Endothelial cell of umbilical vein (primary cell): ENCODE measurements at regions not wholly inside any gene's neighbourhood (a gene's known extent, or its start where the extent isn't known, plus 50 kb on each side); places are given as distances from the start of the nearest gene placed in this dataset.

Experiments
- BruUV-seq: library from RNA; stranded (reverse); fragments of 400-500 nt; replicated peaks from 2 replicates; lab custom pipeline; 2021; lab: Mats Ljungman, UMichigan
- CTCF ChIA-PET: fragments of 300-600, 350-600 bp; sonication (Branson Sonifier 250); formaldehyde crosslinking; loops from one replicate; lab custom pipeline; 2021; ENCODE audit warnings: antibody characterized with exemption, inconsistent platforms; lab: Charles Lee
- POLR2A ChIA-PET: fragments of 300-600, 350-600 bp; sonication (Branson Sonifier 250); formaldehyde crosslinking; loops from one replicate; lab custom pipeline; 2021; ENCODE audit warnings: antibody characterized with exemption, inconsistent platforms; lab: Charles Lee
- DNase-seq: peaks from one replicate; pipeline ENCODE4 v3.0.0-alpha.2; 2011; ENCODE audit warnings: low read depth, low spot score
- FAIRE-seq: peaks from 2 replicates; lab custom pipeline; 2011; peaks lifted over from hg19 to GRCh38; lab: Jason Lieb, UNC
- H2AFZ ChIP-seq: 2 replicates; pipeline ENCODE4 v1.6.0; 2012; ENCODE audit warnings: low read depth, low read length, control low read depth, inconsistent platforms
- H3K27ac ChIP-seq: 2 replicates; pipeline ENCODE4 v1.5.1; 2011; ENCODE audit warnings: low read depth, mild to moderate bottlenecking, control low read depth, low read length, moderate library complexity; ENCODE audit not compliant: insufficient read depth
- H3K27me3 ChIP-seq, 2 experiments: 2 replicates each; pipeline versions ENCODE4 v1.6.0 to v1.6.1; 2011; ENCODE audit warnings: low read length in 2 of 2, mixed read lengths in 1 of 2; ENCODE audit not compliant: control insufficient read depth in 2 of 2, insufficient read depth in 2 of 2
- H3K36me3 ChIP-seq, 2 experiments: 2 replicates in 1 of 2; 3 replicates in 1 of 2; pipeline ENCODE4 v1.5.1; 2011; ENCODE audit warnings: low read length in 2 of 2, mild to moderate bottlenecking in 1 of 2, moderate library complexity in 1 of 2; ENCODE audit not compliant: control insufficient read depth in 2 of 2, insufficient read depth in 2 of 2; ENCODE audit errors: extremely low read depth in 1 of 2
- H3K4me1 ChIP-seq: 3 replicates; pipeline ENCODE4 v1.5.1; 2011; ENCODE audit warnings: mild to moderate bottlenecking, low read length; ENCODE audit not compliant: control insufficient read depth, insufficient read depth; ENCODE audit errors: extremely low read depth
- H3K4me2 ChIP-seq: 2 replicates; pipeline ENCODE4 v1.6.1; 2011; ENCODE audit warnings: low read length, control low read depth, mixed read lengths; ENCODE audit not compliant: insufficient read depth
- H3K4me3 ChIP-seq, 3 experiments: fragments of 200-600 bp in 1 of 3; sonication (generic), shearing (Covaris generic) in 1 of 3; replicated peaks in 1 of 3; 2 replicates each; pipeline ENCODE4 v1.5.1; 2011 to 2016; ENCODE audit warnings: control low read depth in 3 of 3, low read length in 3 of 3, mild to moderate bottlenecking in 2 of 3, inconsistent platforms in 1 of 3, low read depth in 1 of 3, moderate library complexity in 1 of 3; ENCODE audit not compliant: insufficient read depth in 1 of 3
- H3K79me2 ChIP-seq: 2 replicates; pipeline ENCODE4 v1.6.0; 2012; ENCODE audit warnings: low read length, inconsistent platforms; ENCODE audit not compliant: control insufficient read depth, insufficient read depth
- H3K9ac ChIP-seq: replicated peaks from 2 replicates; pipeline ENCODE3; 2011; ENCODE audit warnings: low read length, control low read depth; ENCODE audit not compliant: insufficient read depth; ENCODE audit errors: extremely low read depth
- H3K9me1 ChIP-seq: replicated peaks from 3 replicates; pipeline ENCODE4 v1.6.0; 2011; ENCODE audit warnings: mild to moderate bottlenecking, low read length; ENCODE audit not compliant: control insufficient read depth, insufficient read depth; ENCODE audit errors: extremely low read depth
- H3K9me3 ChIP-seq: replicated peaks from 2 replicates; pipeline ENCODE4 v1.5.1; 2012; ENCODE audit warnings: low read length, inconsistent platforms; ENCODE audit not compliant: control insufficient read depth, insufficient read depth
- H4K20me1 ChIP-seq: replicated peaks from 2 replicates; pipeline ENCODE3; 2011; ENCODE audit warnings: mild to moderate bottlenecking, low read length; ENCODE audit not compliant: control insufficient read depth, insufficient read depth; ENCODE audit errors: extremely low read depth
- EZH2 ChIP-seq: IDR thresholded peaks from 2 replicates; pipeline ENCODE4 v1.6.1; 2012; ENCODE audit warnings: borderline replicate concordance, low read depth, mild to moderate bottlenecking, moderate library complexity, low read length, inconsistent platforms; ENCODE audit not compliant: severe bottlenecking
- FOS ChIP-seq: IDR thresholded peaks from 2 replicates; pipeline ENCODE4 v1.6.1; 2011; ENCODE audit warnings: mild to moderate bottlenecking, low read length, moderate library complexity, borderline replicate concordance; ENCODE audit not compliant: insufficient read depth
- GATA2 ChIP-seq: IDR thresholded peaks from 2 replicates; pipeline ENCODE4 v1.7.0; 2011; ENCODE audit warnings: low read depth, mild to moderate bottlenecking, moderate library complexity, mixed read lengths, low read length; ENCODE audit not compliant: insufficient read length, insufficient read depth
- MYC ChIP-seq: IDR thresholded peaks from one replicate; pipeline ENCODE4 v1.6.1; 2011; ENCODE audit warnings: mild to moderate bottlenecking, low read depth, low read length
- POLR2A ChIP-seq: IDR thresholded peaks from 2 replicates; pipeline ENCODE4 v1.6.1; 2012; ENCODE audit warnings: low read depth, mild to moderate bottlenecking, control low read depth, low read length
- POLR2AphosphoS5 ChIP-seq: IDR thresholded peaks from 2 replicates; pipeline ENCODE4 v1.6.1; 2012; ENCODE audit warnings: low read depth, mild to moderate bottlenecking, control low read depth, low read length, moderate library complexity; ENCODE audit not compliant: insufficient read depth
- dilution Hi-C: fragments of 300-500 bp; cut with MboI; formaldehyde crosslinking; loops from one replicate; pipeline ENCODE4 v1.15.0; 2019; ENCODE audit warnings: low sequenced_read_pairs; ENCODE audit not compliant: extremely low pct_ligation_motif_present
- intact Hi-C: fragments of 100-400 bp; cut with micrococcal nuclease; formaldehyde crosslinking; loops from one replicate; pipeline ENCODE4 v1.10.0; 2022

- BruUV-seq, result no TSS peak
- Histone ChIP-seq H3K9me1 (no peaks in the 10 kb centered on the region), H3K9me3 (no peaks in the 10 kb centered on the region), H3K36me3 (no peaks in the 10 kb centered on the region), H3K79me2 (no peaks in the 10 kb centered on the region), H3K9ac (no peak overlapping the region), H3K4me1 (no peaks in the 10 kb centered on the region), H4K20me1 (no peaks in the 10 kb centered on the region), H3K4me3 (no peak overlapping the region), H3K27ac (no peak overlapping the region), H3K4me2 (no peak overlapping the region), H2AFZ (no peak overlapping the region), H3K27me3 (no peaks in the 10 kb centered on the region)
- no peak for TF ChIP-seq FOS
- no peak for TF ChIP-seq EZH2
- TF ChIP-seq POLR2A, result no peak
- no peak for TF ChIP-seq MYC
- TF ChIP-seq POLR2AphosphoS5, result no peak
- CTCF ChIA-PET, result no interaction called here
- dilution Hi-C loops (no loop called here), intact Hi-C loops (no loop called here)
- POLR2A ChIA-PET, result no interaction called here
- DNase-seq, result no peak
- FAIRE-seq, result no peak
Observed at GRCh38 chr3:18489939-18490338, 64.8 kb upstream of the SATB1 start.

DNA sequence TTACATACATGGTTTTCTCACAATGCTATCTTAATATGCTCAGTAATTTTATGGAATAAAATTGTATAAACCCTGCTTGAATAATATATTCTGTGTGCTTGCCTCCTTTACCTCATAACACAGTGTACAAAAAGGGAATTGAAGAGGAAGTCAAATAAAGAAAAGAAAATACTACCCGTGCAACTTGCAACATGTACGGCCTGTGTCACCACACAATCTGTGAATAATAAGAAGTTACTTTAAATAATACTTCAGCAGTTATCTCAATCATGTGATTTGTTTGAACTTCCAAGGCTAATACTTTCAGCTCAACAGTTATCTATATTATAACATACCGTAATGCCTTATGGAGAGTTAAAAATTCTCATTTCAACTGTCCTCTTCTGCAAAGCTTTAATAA, 58.1 kb upstream of the SATB1 start:
- Histone ChIP-seq H3K9me1 (no peaks in the 10 kb centered on the region), H3K4me1 (no peaks in the 10 kb centered on the region), H3K79me2 (no peaks in the 10 kb centered on the region), H3K27ac (no peak overlapping the region), H3K4me2 (no peak overlapping the region), H2AFZ (no peak overlapping the region), H3K9ac (no peak overlapping the region), H3K4me3 (no peak overlapping the region), H3K9me3 (no peaks in the 10 kb centered on the region), H4K20me1 (no peaks in the 10 kb centered on the region), H3K36me3 (no peaks in the 10 kb centered on the region), H3K27me3 (no peaks in the 10 kb centered on the region)
- intact Hi-C loops (no loop called here), dilution Hi-C loops (no loop called here)
- ChIA-PET POLR2A (no interaction called here), CTCF (no interaction called here)
- FAIRE-seq (no peak), DNase-seq (no peak)
- TF ChIP-seq POLR2AphosphoS5 (no peak), POLR2A (no peak), FOS (no peak), GATA2 (no peak), MYC (no peak), EZH2 (no peak)
- BruUV-seq, result no TSS peak
